OCI-LY3 (cell line): ENCODE measurements at regions not wholly inside any gene's neighbourhood (a gene's known extent, or its start where the extent isn't known, plus 50 kb on each side); places are given as distances from the start of the nearest gene placed in this dataset.

ENCODE experiments used
- H2AFZ ChIP-seq: fragments of 200-600, 300-600 bp; shearing (Covaris generic); 2 replicates; pipeline ENCODE4 v1.6.0; 2014; ENCODE audit warnings: antibody characterized with exemption, low read depth, low read length
- H3K27ac ChIP-seq: fragments of 200-600, 300-600 bp; sonication (generic); 2 replicates; pipeline ENCODE4 v1.5.1; 2014; ENCODE audit warnings: mild to moderate bottlenecking, low read length, moderate library complexity, mixed read lengths
- H3K27me3 ChIP-seq: fragments of 200-600, 300-600 bp; sonication (generic); 2 replicates; pipeline ENCODE4 v1.6.1; 2014; ENCODE audit warnings: low read depth, low read length, mixed read lengths
- H3K36me3 ChIP-seq: fragments of 200-600, 300-600 bp; sonication (generic); replicated peaks from 2 replicates; pipeline ENCODE3; 2014; ENCODE audit warnings: low read depth, low read length, mixed read lengths
- H3K4me1 ChIP-seq: fragments of 300-600, 200-600 bp; sonication (generic); 2 replicates; pipeline ENCODE4 v1.6.1; 2014; ENCODE audit warnings: low read length, mixed read lengths
- H3K4me2 ChIP-seq: fragments of 200-600, 300-600 bp; sonication (generic); 2 replicates; pipeline ENCODE4 v1.6.1; 2014; ENCODE audit warnings: low read length, mixed read lengths
- H3K4me3 ChIP-seq: fragments of 300-600, 200-600 bp; sonication (generic); 2 replicates; pipeline ENCODE4 v1.5.1; 2014; ENCODE audit warnings: antibody characterized with exemption, mild to moderate bottlenecking, low read length, moderate library complexity
- H3K79me2 ChIP-seq: fragments of 300-600, 200-600 bp; shearing (Covaris generic); 2 replicates; pipeline ENCODE4 v1.6.1; 2014; ENCODE audit warnings: mild to moderate bottlenecking, low read length, mixed read lengths
- H3K9ac ChIP-seq: fragments of 300-600, 200-600 bp; shearing (Covaris generic); 2 replicates; pipeline ENCODE4 v1.6.0; 2014; ENCODE audit warnings: mild to moderate bottlenecking, low read length, moderate library complexity
- H3K9me3 ChIP-seq: fragments of 200-600, 300-600 bp; shearing (Covaris generic); 2 replicates; pipeline ENCODE4 v1.6.1; 2014; ENCODE audit warnings: low read length, mixed read lengths; ENCODE audit not compliant: insufficient read depth
- H4K20me1 ChIP-seq: fragments of 200-600, 300-600 bp; sonication (generic); 2 replicates; pipeline ENCODE4 v1.6.1; 2016; ENCODE audit warnings: low read length, mixed read lengths; ENCODE audit not compliant: insufficient read depth
- CTCF ChIP-seq: fragments of 200-600, 300-600 bp; sonication (generic); IDR thresholded peaks from 2 replicates; pipeline ENCODE4 v1.5.1; 2014; ENCODE audit warnings: antibody characterized with exemption, low read length, low read depth
- EZH2phosphoT487 ChIP-seq: fragments of 200-600 bp; shearing (Covaris generic); IDR thresholded peaks from 2 replicates; pipeline ENCODE4 v1.6.1; 2018; ENCODE audit warnings: antibody characterized with exemption, mixed run types, low read depth

- Histone ChIP-seq H3K79me2 (no peaks in the 10 kb centered on the region), H3K9me3 (peaks cover 19% of the 10 kb centered on the region; the same call in 1 of the 2 replicates), H3K27me3 (no peaks in the 10 kb centered on the region), H4K20me1 (no peaks in the 10 kb centered on the region), H3K4me3 (no peak overlapping the region), H3K36me3 (no peaks in the 10 kb centered on the region), H2AFZ (no peak overlapping the region), H3K27ac (no peak overlapping the region), H3K9ac (no peak overlapping the region), H3K4me2 (no peak overlapping the region), H3K4me1 (no peaks in the 10 kb centered on the region)
- no peak for TF ChIP-seq EZH2phosphoT487
- TF ChIP-seq CTCF: no peak
Observed at GRCh38 chr3:30486368-30486767, 120.0 kb upstream of the TGFBR2 start.

- Histone ChIP-seq H2AFZ (no peak overlapping the region), H3K9me3 (peaks cover 19% of the 10 kb centered on the region; the same call in 1 of the 2 replicates), H3K4me2 (no peak overlapping the region), H3K79me2 (no peaks in the 10 kb centered on the region), H3K27me3 (no peaks in the 10 kb centered on the region), H3K27ac (no peak overlapping the region), H4K20me1 (no peaks in the 10 kb centered on the region), H3K4me3 (no peak overlapping the region), H3K36me3 (no peaks in the 10 kb centered on the region), H3K4me1 (peaks cover 14% of the 10 kb centered on the region), H3K9ac (no peak overlapping the region)
- TF ChIP-seq EZH2phosphoT487 (no peak), CTCF (no peak)
Observed at GRCh38 chr3:30488070-30488756, 118.2 kb upstream of the TGFBR2 start.

- H3K36me3 ChIP-seq: no peaks in the 10 kb centered on the region
- H3K4me3 ChIP-seq: no peak overlapping the region
- no peak overlapping the region for H3K27ac ChIP-seq
- no peak overlapping the region for H3K9ac ChIP-seq
- no peak overlapping the region for H2AFZ ChIP-seq
- TF ChIP-seq EZH2phosphoT487 (no peak), CTCF (no peak)
- H3K4me1 ChIP-seq: peaks cover 36% of the 10 kb centered on the region
- no peaks in the 10 kb centered on the region for H3K79me2 ChIP-seq
- peaks cover 19% of the 10 kb centered on the region; the same call in 1 of the 2 replicates for H3K9me3 ChIP-seq
- H4K20me1 ChIP-seq: no peaks in the 10 kb centered on the region
- H3K27me3 ChIP-seq: no peaks in the 10 kb centered on the region
- H3K4me2 ChIP-seq: peak overlapping the region; percentile 8; the same call in 1 of the 2 replicates
Observed at GRCh38 chr3:30492322-30493192, 113.8 kb upstream of the TGFBR2 start.

GRCh38 chr3:30493911-30494311 is 112.5 kb upstream of the TGFBR2 start:
- TF ChIP-seq CTCF: no peak
- no peak for TF ChIP-seq EZH2phosphoT487
- no peaks in the 10 kb centered on the region for H4K20me1 ChIP-seq
- H3K4me3 ChIP-seq: no peak overlapping the region
- H3K4me2 ChIP-seq: no peak overlapping the region
- no peak overlapping the region for H2AFZ ChIP-seq
- H3K36me3 ChIP-seq: no peaks in the 10 kb centered on the region
- no peak overlapping the region for H3K9ac ChIP-seq
- no peaks in the 10 kb centered on the region for H3K79me2 ChIP-seq
- H3K9me3 ChIP-seq: peaks cover 8% of the 10 kb centered on the region; the same call in 1 of the 2 replicates
- no peak overlapping the region for H3K27ac ChIP-seq
- H3K4me1 ChIP-seq: peaks cover 41% of the 10 kb centered on the region
- peaks cover 7% of the 10 kb centered on the region; the same call in 1 of the 2 replicates for H3K27me3 ChIP-seq
